ENCODE measurements at regions not wholly inside any gene's neighbourhood (a gene's known extent, or its start where the extent isn't known, plus 50 kb on each side); places are given as distances from the start of the nearest gene placed in this dataset.

DNA sequence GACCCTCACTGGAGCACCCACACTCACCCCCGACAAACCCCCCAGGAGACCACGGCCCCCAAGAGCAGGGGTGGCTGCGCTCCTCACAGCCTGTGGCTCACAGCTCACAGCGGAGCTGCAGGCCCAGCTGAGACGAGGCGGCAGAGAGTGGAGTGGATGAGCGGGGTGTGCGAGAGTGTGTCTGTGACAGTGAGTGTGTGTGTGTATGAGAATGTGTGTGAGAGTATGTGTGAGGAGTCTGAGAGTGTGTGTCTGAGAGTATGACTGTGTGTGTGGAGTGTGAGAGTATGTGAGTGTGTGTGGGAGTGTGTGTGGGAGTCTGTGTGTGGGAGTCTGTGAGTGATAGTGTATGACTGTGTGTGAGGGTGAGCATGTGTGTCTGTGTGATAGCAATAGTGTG, 55.3 kb upstream of the ID2 start:
- no peaks in the 10 kb centered on the region for H3K9me3 ChIP-seq

DNA sequence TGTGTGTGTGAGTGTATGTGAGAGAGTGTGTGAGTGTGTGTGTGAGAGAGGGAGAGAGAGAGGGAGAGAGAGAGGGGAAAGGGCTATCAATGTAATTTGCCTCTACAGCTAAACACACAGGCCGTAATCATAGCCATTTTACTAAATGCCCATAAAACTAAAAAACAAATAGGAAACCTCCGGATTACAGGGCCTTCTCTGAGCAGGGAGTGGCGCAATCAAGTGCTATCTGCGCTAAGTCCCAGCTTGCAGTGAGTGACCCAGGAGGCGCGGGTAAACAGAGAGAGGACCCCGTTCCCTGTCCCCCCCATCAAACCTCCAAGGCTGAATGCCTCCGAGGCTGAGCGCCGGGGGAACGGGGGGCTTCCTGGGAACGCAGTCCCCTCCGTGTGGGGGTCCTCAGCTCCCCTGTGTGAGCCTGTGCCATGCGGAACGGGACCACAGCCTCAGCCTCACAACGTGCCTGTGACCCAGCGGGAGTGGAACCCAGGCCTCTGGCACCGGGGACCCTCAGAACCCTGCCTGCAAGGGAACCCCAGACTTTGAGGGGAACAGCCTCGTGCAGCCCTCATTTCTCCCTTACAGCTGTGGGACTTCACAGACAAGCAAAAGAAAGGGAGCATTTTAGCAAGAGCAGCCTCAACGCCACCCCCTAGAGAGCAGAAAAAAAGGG, 54.7 kb upstream of the ID2 start:
- DNase-seq (ENCODE audit: low spot score) (no peak), ATAC-seq (ENCODE audit: insufficient number of reproducible peaks, low FRiP score, low read depth) (no peak)
- Histone ChIP-seq H3K4me1 (ENCODE audit: control insufficient read depth in 1 of 2, low read depth in 2 of 2) (no peaks in the 10 kb centered on the region), H3K9me3 (no peaks in the 10 kb centered on the region), H3K27ac (no peak overlapping the region), H3K4me3 (no peak overlapping the region), H3K36me3 (no peaks in the 10 kb centered on the region), H3K27me3 (replicated peaks; ENCODE audit: insufficient read depth) (no peaks in the 10 kb centered on the region)
- TF ChIP-seq, protein P1, sequence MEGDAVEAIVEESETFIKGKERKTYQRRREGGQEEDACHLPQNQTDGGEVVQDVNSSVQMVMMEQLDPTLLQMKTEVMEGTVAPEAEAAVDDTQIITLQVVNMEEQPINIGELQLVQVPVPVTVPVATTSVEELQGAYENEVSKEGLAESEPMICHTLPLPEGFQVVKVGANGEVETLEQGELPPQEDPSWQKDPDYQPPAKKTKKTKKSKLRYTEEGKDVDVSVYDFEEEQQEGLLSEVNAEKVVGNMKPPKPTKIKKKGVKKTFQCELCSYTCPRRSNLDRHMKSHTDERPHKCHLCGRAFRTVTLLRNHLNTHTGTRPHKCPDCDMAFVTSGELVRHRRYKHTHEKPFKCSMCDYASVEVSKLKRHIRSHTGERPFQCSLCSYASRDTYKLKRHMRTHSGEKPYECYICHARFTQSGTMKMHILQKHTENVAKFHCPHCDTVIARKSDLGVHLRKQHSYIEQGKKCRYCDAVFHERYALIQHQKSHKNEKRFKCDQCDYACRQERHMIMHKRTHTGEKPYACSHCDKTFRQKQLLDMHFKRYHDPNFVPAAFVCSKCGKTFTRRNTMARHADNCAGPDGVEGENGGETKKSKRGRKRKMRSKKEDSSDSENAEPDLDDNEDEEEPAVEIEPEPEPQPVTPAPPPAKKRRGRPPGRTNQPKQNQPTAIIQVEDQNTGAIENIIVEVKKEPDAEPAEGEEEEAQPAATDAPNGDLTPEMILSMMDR (IDR thresholded peaks at IDR 0.05) = no peak

More for the DNA sequence above, 55.3 kb upstream of the ID2 start:
- Histone ChIP-seq H3K27ac (no peak overlapping the region), H3K4me3 (no peak overlapping the region), H3K36me3 (no peaks in the 10 kb centered on the region), H3K4me1 (ENCODE audit: control insufficient read depth in 1 of 2, low read depth in 2 of 2) (no peaks in the 10 kb centered on the region), H3K27me3 (replicated peaks; ENCODE audit: insufficient read depth) (no peaks in the 10 kb centered on the region)
- TF ChIP-seq, protein P1 (IDR thresholded peaks at IDR 0.05) = no peak
- ATAC-seq (ENCODE audit: insufficient number of reproducible peaks, low FRiP score, low read depth) (no peak), DNase-seq (ENCODE audit: low spot score) (no peak)

DNA sequence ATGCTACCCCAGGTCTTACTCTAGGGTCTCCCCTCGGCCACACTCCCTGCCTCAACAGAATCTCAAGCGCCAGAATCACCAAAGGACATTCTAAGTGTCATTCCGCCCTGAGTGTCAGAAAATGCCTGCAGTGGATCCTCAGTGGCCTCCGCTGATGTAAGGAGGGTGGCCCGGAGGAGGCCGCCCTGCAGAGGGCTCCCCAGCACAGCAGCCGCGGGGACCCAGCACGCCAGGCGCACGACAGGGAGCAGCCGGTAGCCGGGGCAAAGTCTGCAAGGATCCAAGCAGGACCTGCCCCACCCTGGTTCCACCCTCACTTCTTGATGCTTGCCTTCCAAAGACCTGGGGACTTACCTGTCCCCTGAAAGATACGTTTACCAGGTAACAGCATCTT, 54.2 kb upstream of the ID2 start:
- H3K27ac ChIP-seq = no peak overlapping the region

DNA sequence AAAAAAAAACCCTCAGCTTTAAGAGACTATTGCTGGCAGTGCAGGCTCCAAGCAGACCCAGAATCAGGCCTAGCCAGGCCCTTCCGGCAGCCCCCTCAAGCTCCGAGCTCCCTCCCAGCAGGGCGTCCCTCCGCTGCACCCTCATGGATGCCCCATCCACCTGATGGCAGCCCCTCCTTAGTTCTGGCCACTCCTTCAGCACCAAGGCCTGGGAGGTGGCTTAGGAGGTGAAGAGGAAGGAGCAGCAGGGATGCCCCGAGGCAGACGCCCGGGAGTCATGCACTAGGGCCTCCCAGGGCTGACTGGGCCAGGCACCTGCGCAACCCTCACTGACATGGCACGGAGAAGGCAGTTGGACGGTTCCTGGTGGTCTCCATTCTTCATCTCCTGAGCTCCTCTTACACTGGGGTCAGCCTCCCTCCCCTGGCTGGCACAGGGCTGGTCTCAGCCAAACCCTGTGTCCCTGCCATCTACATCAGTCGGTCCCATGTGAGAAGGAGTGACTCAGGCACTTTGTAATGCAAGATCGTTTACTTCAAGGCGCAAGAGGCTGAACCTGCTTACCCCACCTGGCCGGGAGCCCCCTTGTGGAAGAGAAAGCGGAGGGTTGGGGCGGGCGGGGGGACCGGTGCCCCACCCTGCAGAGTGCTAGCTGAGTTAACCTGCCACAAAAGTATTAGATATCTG, 53.5 kb upstream of the ID2 start:
- no peak for ATAC-seq (ENCODE audit: insufficient number of reproducible peaks, low FRiP score, low read depth)
- no peak for DNase-seq (ENCODE audit: low spot score)

More for the DNA sequence above, 54.2 kb upstream of the ID2 start:
- Histone ChIP-seq H3K9me3 (no peaks in the 10 kb centered on the region), H3K4me3 (no peak overlapping the region), H3K4me1 (ENCODE audit: control insufficient read depth in 1 of 2, low read depth in 2 of 2) (no peaks in the 10 kb centered on the region), H3K36me3 (no peaks in the 10 kb centered on the region), H3K27me3 (replicated peaks; ENCODE audit: insufficient read depth) (no peaks in the 10 kb centered on the region)
- TF ChIP-seq, protein P1 (IDR thresholded peaks at IDR 0.05) = no peak
- DNase-seq (ENCODE audit: low spot score) (no peak), ATAC-seq (ENCODE audit: insufficient number of reproducible peaks, low FRiP score, low read depth) (no peak)

DNA sequence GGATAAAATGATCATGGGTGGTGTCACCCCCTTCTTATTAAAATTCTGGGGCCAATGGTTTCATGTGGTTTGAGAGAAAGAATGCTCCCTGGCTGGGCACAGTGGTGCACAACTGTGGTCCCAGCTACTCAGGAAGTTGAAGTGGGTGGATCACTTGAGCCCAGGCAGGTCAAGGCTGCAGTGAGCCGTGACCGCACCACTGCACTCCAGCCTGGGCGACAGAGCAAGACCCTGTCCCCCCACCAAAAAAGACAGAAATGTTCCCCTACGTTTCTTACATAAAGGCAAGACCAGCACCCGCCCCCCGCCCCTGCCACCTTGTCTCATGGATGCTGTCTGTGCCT, 53.0 kb upstream of the ID2 start:
- H3K9me3 ChIP-seq = no peaks in the 10 kb centered on the region
- TF ChIP-seq, protein P1 (IDR thresholded peaks at IDR 0.05) = no peak
- no peaks in the 10 kb centered on the region for H3K4me1 ChIP-seq (ENCODE audit: control insufficient read depth in 1 of 2, low read depth in 2 of 2)
- ATAC-seq (ENCODE audit: insufficient number of reproducible peaks, low FRiP score, low read depth) (no peak), DNase-seq (ENCODE audit: low spot score) (no peak)
- H3K27me3 ChIP-seq (replicated peaks; ENCODE audit: insufficient read depth) = no peaks in the 10 kb centered on the region
- H3K27ac ChIP-seq = no peak overlapping the region
- H3K4me3 ChIP-seq = no peak overlapping the region
- no peaks in the 10 kb centered on the region for H3K36me3 ChIP-seq

More for the DNA sequence above, 53.5 kb upstream of the ID2 start:
- Histone ChIP-seq H3K36me3 (no peaks in the 10 kb centered on the region), H3K4me3 (no peak overlapping the region), H3K27ac (no peak overlapping the region), H3K27me3 (replicated peaks; ENCODE audit: insufficient read depth) (no peaks in the 10 kb centered on the region), H3K9me3 (no peaks in the 10 kb centered on the region), H3K4me1 (ENCODE audit: control insufficient read depth in 1 of 2, low read depth in 2 of 2) (no peaks in the 10 kb centered on the region)
- TF ChIP-seq, protein P1 (IDR thresholded peaks at IDR 0.05) = no peak

All from thoracic aorta (tissue), 2 donors.